ENCODE measurements at regions not wholly inside any gene's neighbourhood (a gene's known extent, or its start where the extent isn't known, plus 50 kb on each side); places are given as distances from the start of the nearest gene placed in this dataset.

DNA sequence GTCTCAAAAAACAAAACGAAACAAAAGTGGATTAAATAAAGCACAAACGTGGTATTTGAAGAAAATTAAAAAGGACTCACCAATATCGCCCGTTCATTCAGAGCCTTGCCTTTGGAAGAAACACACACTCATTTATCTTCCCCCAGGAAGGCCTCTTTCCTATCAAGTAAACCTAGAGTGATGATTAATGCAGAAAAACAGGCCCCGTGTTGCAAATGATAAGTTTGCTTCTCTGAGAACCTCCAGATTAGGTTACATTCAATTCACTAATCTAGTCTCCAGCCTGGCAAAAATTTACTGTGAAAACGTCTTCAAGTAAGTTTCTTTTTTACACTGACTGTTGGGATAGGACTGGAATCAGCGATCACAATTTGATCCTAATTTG lies 78.0 kb upstream of the C1GALT1 start:
- TF ChIP-seq, protein P1, sequence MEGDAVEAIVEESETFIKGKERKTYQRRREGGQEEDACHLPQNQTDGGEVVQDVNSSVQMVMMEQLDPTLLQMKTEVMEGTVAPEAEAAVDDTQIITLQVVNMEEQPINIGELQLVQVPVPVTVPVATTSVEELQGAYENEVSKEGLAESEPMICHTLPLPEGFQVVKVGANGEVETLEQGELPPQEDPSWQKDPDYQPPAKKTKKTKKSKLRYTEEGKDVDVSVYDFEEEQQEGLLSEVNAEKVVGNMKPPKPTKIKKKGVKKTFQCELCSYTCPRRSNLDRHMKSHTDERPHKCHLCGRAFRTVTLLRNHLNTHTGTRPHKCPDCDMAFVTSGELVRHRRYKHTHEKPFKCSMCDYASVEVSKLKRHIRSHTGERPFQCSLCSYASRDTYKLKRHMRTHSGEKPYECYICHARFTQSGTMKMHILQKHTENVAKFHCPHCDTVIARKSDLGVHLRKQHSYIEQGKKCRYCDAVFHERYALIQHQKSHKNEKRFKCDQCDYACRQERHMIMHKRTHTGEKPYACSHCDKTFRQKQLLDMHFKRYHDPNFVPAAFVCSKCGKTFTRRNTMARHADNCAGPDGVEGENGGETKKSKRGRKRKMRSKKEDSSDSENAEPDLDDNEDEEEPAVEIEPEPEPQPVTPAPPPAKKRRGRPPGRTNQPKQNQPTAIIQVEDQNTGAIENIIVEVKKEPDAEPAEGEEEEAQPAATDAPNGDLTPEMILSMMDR (IDR thresholded peaks at IDR 0.05; ENCODE audit: low read length) = no peak
- TF ChIP-seq EZH2 (optimal IDR thresholded peaks at IDR 0.05; ENCODE audit: low read depth, low read length) = no peak
- no peak for TF ChIP-seq EZH2phosphoT487 (IDR thresholded peaks at IDR 0.05; ENCODE audit: low read length)
